GM19455 (cell line): ENCODE measurements at regions not wholly inside any gene's neighbourhood (a gene's known extent, or its start where the extent isn't known, plus 50 kb on each side); places are given as distances from the start of the nearest gene placed in this dataset.

Experiments
- ATAC-seq: cut with Tn5 transposase; IDR thresholded peaks from one replicate; pipeline ENCODE4 v1.9.1; 2021; ENCODE audit not compliant: unreplicated experiment

DNA sequence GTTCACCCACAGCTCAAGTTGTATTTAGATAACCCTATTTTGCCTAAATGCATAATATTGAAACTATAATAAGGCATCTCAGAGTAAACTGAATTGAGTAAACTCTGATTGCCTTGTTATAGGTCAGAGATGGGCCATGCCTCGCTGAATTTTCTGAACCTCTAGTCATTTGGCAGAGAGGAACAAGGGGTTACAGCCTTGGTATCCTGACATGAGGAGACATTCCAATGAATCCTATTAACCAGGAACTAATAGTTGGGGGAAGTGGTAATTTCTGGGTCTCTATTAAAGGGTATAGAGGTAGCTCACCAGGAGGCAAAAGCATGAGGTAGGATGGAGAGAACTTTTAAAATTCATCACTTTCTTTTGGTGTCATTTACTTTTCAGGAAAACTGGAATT, 227.4 kb upstream of the CHST9 start:
- ATAC-seq: no peak

DNA sequence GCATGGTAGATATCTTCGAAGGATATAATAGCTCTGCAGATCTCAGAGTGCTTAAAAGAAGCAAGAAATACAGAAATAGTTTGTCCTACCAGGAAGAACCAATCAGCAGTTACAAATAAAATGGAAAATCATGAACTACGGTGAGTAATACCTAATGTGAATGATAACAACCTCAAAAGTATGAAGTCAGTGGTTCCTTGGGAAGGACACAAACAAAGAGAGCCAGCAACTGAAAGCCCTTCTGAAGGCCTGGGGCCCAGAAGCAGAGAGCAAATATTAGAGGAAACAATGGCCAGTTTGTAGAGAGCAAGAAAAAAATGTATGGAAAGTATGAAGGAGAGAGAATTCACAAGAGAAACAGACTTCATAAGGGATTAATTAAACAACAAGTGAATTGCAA, 226.8 kb upstream of the CHST9 start:
- ATAC-seq: no peak

DNA sequence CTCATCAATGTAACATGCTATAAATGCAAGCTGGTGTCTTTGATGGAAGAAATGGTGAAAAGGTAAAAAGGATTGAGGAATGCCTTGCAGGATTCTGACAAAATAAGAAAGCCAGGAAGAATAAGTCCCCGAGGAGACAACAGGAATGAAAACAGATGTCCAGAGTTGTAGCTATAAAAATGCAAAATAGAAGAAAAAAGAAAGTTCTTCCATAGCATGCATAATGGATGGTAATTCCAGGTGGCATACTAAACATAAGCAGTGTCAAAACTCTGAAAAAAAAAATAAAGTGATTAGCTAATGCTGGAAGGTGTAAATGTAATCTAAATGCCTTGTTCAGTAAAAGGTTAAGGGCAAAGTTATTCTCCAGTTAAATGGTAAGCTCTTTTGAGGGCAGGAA, 225.9 kb upstream of the CHST9 start:
- no peak for ATAC-seq

DNA sequence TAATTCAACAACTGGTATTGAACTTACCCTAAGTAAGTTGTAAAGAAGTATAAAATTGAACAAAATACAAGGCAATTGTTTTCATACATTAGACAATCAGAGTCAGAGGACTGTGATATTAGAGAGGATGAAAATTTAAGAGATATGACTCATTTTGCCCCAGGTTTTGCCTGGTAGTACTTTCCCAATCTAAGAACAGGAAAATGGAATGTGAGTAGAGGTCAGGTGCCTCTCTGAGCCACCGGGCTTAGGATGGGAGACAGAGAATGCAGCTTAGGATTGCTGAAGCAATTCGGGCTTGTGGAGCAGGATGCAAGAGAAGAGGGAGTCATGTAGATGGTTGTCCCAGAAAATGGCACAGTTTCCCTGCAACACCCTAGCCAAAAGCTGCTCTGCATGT, 219.7 kb upstream of the CHST9 start:
- ATAC-seq: no peak

DNA sequence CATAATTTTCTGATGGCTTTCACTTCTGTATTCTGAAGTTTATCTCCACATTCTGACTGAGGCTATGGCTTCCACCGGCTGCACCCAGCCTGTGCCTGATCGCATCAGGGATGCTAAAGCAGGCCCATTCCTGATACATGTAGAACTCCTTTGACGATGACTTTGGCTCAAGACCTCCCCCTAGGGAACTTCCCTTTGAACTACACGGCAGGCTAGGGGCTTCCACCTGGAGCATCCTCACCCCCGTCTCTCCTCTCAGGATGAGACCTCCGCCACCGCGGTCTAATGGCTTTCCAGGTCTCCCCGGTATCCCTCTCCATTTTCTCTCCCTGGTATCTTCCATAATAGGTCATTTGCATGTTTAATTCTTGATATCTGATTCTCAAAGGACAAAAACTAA, 214.9 kb upstream of the CHST9 start:
- no peak for ATAC-seq

DNA sequence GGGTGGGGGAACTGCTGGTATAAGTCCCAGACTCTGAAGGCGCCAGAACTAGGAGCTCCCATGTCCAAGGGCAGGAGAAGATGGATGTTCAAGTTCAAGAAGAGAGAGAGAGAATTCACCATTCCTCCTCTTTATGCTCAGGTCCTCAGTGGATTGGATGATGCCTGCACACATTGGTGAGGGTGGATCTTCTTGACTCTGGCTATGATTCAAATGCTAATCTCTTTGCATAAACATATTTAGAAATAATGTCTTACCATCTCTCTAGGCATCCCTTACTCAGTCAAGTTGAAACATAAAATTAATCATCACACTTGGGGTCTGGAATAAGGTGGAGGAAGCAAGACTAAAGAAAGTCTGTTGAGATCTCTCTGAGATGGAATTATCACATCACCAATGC, 210.6 kb upstream of the CHST9 start:
- ATAC-seq: no peak

DNA sequence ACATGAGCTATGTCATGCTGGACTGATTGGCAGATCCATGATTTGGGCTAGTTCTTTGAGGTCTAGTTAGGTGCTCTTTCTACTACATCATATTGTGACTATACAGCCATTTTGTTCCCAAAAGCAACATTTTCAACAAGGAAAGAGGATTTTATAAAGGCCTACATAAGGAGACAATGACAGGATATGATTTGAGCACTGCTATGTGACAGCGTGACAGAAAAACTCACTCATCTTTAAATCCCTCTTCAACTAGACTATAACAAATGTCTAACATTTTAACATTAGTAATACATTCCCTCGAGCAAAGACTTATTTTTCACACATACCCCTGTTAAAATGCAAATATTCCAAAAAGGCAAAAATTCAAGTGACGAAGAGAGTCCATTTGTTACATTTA, 209.6 kb upstream of the CHST9 start:
- no peak for ATAC-seq

DNA sequence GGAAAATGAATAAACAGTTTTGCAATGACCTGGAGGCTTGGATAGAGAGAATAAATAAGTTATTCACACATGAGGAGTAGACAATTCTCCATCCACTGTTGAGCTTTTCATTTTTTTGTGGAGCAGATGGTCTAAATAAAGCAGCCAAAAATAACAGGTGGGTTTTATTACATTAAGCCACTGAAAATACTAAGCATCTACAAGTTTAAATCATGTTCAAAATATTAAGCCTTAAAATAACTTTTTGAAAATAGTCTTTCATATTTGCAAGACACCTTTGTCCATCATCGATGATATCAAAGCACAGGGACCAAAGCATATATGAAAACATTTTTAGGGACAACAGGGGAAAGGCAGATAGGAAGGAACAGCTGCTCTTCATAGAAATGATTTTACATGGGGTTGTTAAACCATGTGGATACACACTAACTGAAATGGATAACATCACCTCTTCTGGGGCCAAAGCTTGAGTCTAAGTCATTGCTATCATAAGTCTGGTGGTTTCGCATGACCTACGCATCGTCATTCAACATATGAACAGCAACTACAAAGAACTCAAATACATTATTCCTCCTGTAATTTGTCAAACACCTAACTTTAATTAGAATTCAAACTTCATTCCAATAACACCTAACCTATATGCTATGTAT, 197.6 kb upstream of the CHST9 start:
- no peak for ATAC-seq

DNA sequence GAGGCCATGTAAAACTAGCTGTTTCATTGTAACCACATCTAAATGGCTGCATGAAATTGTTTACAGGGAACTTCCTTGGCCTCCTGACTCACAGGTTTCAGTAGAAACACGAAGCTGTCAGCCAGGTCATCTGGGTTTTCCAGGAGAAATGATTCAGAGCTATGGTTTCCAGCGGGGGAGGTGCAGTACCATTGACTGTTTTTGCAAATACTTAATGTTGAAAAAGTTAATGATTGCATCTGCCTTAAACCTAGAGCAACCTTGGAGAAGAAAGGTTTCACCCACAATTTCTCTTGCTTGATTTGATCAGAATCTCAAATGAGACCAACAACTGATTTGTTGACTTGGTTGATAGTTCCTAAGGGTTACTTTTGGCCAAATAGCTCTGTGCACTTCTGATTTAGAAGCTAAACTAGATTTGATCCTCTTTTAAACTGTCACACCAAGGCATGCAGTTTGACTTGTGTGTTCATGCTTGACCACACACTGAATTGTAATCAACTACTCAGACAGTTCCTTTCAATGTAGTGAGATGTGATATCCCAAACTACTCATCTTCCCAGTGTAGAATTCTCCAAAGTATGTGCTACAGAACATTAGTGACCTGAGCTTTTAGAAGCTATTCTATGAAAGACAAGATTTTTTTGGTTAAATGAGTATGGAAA, 193.5 kb upstream of the CHST9 start:
- ATAC-seq: no peak

DNA sequence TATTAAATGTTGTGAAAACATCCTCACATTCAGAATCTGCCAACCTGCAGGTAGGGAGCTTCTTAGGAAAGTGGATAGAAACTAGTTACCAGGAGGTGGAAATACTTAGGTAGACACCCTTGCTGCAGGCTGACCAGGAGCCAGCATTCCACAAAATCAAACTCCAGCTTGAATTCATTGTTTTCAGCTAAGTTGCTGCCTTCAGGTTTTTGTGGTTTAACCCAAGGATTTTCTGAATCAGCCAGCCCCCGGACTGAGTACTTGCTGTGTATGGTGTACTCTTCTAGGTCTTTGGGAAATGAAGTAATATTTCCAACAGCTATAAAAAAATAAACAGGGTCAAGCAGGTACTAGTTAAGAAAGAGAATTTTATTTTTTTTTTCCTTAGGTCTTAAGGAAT, 192.1 kb upstream of the CHST9 start:
- no peak for ATAC-seq

DNA sequence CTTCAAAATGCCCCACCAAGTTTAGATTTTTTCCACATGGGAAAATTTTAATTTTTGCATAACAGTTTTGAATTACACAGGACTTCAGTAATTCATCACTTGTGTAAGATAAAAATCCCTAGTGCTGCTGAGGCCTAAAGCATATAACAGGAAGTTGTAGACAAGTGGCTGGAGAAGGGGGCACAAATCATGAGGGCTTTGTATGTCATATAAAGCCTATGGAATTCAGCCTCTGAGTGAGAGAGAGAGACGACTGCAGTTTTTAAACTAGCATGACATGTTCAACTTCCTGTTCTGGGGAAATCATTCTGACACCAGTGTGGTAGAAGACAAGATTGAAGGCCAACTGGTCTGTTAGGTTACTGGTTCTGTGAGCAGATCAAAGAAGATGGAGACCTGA, 187.3 kb upstream of the CHST9 start:
- ATAC-seq: no peak

DNA sequence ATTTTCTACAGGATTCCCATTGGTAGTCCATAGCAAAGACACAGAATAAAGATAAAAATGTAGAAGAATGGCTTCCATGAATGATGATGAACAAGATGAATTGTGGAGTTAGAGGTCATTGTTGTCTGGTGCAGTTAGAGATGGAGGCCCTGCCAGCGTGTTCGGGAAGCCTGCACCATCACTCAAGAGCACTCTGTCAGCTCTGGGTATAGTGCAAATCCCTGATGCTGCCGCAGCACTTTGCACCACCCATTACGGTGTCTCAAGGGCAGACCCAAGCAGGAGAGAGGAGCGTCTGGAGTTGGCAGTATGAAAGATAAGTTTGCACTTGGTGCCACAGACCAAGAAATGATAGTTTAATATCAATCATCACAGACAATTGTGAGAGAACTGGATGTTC, 181.6 kb upstream of the CHST9 start:
- no peak for ATAC-seq

DNA sequence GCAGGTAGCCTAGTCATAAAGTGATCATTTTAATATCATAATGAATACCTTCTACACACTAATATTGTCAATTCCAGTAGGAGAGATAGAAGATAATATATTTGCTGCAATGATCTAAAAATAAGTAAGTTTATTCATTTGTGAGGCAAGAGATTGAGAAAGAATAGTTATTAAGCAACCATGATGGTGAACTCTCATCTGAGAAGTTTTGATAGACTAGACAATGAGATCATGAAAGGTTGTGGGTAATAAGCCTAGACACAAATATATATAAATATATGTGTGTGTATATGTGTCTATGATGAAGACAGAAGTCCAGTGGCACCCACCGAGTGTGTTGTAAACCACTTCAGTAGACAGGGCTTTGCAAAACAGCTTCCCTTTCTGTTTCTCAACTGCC, 181.0 kb upstream of the CHST9 start:
- ATAC-seq: no peak

DNA sequence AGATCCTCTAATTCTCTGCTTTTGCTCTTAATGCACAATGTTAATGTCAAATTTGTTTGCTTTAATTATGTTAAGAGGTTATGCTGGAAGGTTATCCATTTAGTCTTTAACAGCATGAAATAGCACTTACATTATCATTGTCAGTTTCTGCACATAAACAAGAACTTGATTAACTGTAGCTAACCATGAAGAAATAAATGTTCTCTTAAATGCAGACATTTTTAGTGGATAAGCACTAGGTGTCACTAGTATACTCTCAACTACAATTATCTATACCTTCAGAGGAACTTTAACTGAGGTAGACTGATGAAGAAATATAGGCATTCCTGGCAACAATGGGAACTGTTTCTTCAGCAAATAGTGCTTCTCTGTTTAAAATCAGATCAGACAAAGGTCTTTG, 178.8 kb upstream of the CHST9 start:
- no peak for ATAC-seq

DNA sequence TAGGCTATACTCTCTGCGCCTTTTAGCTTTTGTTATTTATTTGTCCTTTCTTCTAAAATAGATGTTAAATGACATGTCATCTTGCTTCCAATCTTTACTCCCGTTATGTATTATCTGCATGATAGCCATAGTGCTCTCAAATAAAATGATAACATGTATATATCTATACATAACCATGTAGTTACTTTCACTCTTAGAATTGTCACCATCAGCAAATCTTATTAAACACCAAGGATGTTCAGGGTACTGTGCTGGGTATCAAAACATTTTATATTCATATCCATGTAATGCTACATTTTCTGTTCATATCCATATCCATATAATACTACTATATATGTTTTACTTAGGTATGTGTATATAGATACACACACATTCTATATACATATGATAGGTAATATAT, 176.4 kb upstream of the CHST9 start:
- ATAC-seq: no peak

DNA sequence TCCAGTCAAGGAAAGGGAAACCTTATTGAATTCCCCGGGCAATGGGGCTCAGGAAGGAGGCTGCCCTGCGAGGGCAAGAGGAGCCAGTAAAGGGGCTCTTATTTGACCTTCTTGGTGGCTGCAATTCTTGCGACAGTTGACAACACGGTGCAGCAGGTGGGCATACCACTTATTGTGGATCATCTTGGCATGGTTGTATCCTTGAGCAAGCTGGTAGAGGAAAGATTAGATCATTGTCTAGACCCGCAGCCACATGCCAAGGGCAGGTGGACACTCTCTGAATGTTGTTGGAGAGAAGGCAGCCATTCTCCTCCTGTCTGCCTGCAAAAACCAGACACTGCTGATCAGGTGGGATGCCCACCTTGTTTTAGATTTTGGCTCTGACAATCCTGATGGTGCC, 170.2 kb upstream of the CHST9 start:
- no peak for ATAC-seq

DNA sequence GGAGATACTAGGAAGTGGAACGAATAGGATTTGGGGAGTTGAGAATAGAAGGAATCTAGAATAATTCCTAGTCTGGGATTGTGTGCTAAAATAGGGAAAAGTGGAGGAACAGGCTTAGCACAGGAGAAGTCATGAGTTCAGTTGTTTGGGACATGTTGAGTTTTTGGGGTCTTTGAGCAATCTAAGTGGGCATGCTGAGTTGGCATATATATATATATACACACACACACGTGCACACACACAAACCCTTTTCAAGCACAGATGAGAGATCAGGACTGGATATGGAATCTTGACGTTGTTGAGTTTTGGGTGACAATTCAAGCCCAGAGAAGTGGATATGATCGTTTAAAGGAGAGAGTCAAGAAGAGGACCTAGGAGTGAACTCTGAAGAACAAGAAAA, 168.2 kb upstream of the CHST9 start:
- ATAC-seq: no peak

DNA sequence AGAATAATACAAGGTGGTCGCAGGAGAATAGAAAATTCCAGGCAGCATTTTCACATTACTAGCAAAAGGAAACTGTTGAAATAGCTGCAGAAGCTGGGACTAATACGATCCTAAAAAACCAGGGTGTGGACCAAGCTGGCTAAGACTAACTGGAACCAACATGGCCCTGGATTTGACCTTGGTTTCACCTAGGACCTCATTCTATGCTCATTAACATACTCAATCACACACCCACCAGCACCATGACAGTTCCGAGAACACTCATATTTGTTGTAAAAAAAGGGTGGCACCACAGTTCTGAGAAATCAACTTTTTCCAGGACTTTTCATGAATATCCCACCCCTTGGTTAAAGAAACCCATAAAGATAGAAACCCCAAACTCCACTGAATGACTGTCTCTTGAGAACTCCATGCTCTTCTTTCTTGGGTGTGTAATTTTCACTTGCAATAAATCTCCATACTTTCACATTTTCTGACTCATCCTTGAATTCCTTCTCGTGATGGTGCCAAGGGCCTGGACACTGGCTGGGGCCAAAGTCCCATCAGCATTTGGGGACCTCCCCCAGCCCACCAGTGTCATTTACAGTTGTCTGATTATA, 164.3 kb upstream of the CHST9 start:
- no peak for ATAC-seq

DNA sequence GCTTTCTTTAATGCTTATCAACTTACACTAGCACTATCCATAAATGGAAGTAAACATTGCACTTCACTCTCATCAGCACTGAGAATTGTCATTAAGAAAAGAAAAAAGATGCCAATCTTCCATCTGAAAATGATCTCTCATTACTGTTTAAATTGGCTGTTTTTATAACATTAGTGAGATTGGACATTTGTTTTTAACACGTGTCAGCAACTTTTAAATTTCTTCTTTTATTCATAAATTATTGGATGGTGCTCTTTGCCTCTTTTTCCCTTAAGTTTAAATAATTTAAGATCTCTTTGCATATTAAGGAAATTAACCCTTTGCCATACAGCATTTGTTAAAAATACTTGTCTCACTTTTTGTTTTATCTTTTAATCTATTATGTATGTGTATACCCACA, 146.5 kb upstream of the CHST9 start:
- ATAC-seq: no peak

DNA sequence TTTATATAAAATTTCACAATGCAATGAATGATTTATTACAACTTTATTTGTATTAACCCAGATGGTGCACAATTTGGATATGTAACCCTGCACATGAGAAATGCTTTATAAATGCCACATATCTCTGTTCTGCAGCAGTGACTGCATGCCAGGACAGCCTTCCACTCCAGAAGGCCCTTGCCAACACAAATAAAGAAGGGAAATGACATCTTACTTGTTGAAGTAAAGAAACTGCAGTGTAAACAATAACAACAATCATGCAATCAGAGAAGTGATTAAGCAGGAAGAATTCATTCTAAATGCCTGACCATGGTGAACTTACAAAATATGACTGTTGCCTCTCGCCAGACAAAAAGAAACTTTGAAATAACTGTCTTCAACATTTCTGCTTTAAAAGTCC, 129.9 kb upstream of the CHST9 start:
- ATAC-seq: no peak

DNA sequence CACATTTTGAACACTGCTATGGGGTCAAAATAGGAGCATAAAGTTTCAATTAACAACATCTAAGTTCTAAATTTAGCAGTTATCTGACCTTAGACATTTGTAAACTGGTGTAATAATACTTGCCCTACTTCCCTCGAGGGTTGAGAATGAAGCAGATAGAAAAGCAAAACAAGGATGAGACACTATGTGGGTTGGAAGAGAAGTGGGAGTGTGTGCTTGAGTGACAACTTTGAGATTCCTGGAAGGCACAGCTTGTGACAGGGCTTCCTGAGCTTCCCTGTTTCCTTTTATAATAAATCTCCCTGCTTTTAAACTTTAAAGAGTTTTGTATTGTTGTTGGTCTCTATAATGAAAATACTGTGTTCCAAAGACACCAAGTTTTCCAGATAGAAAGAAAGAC, 128.6 kb upstream of the CHST9 start:
- ATAC-seq: no peak

DNA sequence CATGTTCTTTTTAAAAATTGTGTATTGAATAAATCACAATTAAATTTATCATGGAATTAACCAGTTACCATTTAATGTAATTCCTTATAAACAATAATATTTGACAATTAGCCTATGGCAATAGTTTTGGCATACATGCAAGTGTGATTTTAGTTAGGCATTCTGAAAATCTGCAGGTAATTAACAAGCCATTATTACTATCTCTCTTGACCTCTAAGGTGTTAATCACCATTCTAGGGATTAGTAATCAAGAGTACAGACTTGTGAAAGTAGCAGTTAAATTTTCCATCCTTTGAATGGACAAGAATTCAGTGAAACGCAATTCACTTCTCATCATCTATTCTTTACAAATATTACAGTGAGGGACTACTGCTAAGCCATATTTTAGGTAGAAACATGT, 127.7 kb upstream of the CHST9 start:
- no peak for ATAC-seq

DNA sequence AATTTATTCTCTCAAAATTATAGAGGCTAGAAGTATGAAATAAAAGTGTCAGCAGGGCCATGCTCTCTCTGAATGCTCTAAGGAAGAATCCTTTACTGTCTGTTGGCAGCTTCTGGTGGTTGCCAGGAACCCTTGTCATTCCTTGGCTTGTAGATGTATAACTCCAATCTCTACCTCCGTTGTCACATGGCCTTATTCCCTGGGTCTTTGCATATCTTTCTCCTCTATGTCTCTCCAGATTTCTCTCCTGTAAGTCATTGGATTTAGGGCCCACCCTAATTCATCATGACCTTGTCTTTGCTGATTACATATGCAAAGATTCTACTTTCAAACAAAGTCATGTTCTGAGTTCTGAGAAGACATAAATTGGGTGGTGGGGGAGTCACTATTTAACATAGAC, 127.0 kb upstream of the CHST9 start:
- no peak for ATAC-seq
